Stimulated activated CD8-positive, alpha-beta memory T cell treated with anti-CD3 and anti-CD28 coated beads, Interleukin-15, amount 100 ng/mL, for 48 hours (primary cell): ENCODE measurements at regions not wholly inside any gene's neighbourhood (a gene's known extent, or its start where the extent isn't known, plus 50 kb on each side); places are given as distances from the start of the nearest gene placed in this dataset.

Experiments used
- DNase-seq, 2 donors: peaks; one replicate each; pipeline ENCODE4 v3.0.0-alpha.2; 2020; ENCODE audit warnings: low read depth in 2 of 2

DNA sequence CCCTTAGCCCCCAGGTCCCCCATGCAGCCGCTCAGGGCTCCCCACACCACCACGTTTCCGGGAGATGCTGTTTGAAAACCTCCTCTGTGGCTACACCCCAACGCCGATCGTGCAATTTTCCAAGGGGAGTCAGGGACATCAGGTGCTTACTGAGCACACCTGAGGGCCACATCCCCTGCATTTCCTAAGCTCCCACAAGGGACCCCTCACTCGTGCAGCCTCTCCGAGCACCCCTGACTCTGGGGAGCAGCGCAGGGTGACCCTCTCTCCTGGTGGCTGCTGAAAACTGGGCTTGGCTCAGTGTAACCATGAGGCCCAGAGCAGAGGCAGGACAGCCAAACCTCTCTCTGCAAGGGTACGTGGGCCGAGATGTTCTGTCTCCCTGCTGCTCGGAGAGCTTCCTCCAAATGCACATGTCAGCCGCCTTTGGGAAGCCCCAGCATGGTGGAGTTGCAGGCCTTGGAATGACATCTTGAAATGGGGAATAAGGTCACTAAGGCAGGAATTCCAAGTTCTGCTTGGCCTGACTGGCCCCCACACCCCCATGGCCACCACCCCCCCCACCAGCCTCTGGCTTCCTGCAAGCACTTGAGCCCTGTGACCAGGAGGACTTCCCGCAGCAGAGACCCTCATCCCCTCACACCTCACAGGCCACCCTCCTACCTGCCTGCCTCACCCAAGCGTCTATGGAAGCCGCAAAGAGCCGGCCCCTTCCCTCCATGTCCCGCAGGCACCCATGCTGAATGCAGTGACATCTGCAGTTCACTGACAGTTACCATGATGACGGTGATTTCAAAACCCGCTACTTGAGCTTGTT, 257.4 kb downstream of the BRD1 start:
- DNase-seq = no peak

DNA sequence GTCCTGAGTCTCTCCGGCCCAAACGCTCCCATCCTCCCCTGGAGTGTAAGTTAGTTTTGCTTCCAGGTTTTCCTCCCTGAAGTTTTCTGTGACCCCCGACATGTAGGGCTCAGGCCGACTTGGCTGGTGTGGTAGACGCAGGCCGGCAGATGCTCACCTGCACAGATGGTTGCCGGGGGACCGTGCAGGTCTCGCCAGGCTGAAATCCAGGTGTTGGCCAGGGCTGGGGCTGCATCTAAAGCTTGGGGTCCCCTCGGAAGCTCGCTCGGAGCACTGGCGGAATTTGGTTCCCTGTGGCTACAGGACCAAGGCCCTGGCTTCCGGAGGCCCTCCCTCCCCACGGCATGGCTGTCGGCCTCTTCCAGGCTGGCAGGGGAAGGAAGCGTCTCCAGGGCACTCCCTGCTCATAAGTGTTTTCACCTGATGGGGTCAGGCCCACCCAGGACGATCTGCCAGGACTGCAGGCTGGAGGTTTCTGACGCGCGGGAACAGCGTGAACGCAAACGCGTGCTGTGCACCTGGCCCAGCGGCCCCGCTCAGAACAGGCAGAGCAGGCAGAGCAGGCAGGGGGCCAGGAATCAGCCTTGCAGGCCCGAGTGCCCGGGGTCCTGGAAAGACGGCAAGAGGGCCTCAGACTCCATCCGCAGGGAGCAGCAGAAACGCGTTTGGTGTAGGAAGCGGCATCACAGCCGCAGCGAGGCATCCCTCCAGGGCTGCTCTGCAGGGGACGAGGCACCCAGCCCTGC, 258.2 kb downstream of the BRD1 start:
- DNase-seq = no peak

DNA sequence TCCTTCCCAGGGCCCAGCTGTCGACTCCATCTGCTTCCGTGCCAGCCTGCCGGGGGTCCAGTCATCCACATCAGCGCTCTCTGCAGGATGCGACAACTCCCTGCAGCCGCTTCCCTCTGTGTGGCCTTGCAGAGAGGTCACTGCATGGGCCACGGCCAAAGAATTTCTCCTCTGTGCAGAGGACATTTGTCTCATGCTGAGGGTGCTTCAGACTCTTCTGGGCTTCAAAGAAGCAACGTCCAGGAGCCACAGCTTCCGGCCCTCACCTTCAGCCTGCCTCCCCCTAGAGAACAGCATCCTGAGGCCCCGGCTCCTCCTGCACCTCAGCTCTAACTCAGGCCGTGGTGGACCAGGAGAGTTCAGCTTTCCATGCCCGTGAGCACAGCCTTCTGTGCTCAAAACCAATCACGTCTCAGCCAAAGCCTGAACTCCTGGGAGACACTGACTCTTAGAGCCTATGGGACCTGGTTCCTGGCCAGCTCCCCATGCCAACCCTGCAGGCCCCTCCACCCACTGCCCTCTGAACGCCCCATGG, 258.9 kb downstream of the BRD1 start:
- no peak for DNase-seq

DNA sequence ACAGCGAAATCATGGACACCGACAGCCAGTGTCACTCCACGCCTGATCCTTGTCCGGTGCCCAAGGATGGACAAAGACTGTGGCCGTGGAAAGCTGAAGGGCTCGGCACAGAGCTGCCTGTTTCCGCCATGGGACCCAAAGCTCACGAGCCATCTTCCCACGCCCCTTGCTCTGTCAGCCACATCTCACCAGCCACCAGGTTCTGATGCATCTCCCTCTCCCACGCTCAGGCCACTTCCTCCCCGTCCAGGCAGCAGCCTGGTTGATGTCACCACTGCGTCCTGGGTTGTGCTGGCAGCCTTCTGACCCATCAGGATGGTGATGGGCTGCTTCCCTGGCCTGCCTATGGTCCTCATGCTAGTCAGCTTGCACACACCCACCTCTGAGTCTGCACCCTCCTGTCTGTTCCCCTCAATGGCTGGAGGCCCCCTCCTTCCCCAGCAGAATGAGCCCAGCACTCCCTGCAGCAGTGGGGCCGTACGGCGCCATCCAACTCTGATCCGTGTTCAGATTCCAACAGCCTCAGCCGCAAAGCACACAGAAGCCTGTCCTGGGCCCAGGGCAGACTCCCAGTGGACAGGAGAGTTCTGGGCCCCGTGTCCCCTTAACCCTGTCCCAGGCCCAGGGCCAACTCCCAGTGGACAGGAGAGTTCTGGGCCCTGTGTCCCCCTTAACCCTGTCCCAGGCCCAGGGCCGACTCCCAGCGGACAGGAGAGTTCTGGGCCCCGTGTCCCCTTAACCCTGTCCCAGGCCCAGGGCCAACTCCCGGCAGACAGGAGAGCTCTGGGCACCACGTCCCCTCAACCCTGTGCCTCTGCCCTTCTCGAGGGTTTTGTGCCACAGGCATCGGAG, 259.5 kb downstream of the BRD1 start:
- no peak for DNase-seq

DNA sequence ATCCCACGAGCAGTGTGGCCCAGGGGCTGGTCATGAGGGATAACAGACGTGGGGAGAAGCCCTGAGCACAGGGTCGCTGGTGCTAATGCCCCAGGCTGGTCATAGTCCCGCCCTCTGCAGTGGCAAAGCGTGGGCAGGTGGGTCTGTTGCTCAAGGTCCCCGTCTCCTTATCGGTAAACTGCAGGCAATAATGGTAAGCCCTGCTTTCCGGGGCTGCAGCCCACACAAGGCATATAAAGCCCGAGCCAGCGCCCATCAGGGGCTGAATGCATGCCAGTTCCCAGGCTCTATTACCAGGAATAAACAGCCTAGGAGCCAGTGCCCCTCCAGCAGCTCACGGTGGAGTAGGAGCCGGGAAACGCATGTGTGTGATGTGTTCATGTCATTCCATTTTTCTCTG, 261.0 kb downstream of the BRD1 start:
- DNase-seq = no peak

DNA sequence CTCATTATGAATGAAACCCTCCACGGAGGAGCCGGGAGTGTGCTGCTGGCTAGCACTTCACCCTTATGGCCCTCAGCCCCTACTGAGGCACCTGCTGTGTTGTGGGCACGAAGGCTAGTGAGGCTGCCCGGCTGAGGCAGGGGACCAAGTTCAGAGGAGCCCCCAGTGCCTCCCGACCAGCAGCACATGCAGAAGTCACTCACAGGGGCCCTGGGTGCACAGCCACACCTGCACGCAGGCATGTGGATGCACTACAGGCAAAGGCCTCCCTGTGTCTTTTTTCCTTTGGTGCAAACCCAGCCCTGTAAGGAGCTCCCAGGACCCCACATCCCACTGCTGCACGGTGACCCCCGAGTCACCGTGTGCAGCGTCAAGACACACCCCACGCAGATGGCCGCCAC, 261.5 kb downstream of the BRD1 start:
- no peak for DNase-seq

DNA sequence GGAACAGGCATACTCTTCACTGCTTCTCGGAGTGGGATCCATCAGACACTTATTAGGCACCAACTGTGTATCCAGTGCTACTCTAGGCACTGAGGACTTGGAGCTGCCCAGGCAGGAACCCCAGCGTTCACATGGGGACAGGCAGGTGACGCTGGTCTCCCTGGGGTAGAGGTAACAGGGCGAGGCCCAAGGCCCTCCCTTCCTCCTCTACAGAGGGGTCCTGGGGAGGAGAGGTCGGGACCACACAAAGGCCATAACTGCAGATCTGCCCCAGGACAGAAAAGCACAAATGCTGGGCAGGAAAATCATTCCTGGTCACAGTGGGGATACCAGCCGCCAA, 262.2 kb downstream of the BRD1 start:
- DNase-seq = no peak

DNA sequence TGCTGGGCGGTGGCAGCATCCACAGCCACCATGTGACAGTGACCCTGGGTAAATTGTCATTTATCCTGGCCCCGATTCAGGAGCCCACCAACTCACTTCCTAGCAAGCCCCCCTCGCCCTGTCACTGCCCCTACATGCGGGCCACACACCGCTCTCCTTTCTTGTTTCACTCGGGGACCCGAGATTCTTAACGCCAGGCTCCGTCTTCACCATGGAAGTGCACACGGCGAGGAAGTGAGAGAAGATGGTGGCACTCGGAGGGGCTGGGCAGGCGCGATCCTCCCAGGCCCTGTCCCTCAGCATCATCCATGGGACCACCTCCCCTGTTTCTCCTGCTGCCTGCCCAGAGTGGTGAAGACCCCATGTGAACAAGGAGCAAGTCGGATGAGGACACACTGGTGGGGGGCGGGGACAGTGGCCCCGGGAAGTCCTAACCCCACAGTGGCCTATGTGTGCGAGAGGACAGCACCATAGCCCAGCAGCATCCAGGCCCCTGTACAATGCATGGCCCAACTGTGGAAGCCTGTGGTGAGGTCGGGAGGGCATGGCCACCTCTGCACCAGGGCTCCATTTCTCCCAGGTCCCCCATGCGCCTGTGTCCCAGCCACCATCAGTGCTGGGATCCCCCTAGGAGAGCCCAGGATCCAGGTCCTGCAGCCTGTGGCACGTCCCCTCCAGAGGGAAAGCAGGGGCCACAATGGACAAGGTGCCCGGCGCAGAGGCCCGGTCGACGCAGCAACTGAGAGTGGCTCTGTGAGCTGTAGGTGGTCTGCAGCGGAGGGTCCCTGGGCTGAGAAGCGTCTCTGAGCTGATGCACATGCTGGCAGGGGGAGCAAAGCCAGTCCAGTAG, 262.8 kb downstream of the BRD1 start:
- DNase-seq = no peak

DNA sequence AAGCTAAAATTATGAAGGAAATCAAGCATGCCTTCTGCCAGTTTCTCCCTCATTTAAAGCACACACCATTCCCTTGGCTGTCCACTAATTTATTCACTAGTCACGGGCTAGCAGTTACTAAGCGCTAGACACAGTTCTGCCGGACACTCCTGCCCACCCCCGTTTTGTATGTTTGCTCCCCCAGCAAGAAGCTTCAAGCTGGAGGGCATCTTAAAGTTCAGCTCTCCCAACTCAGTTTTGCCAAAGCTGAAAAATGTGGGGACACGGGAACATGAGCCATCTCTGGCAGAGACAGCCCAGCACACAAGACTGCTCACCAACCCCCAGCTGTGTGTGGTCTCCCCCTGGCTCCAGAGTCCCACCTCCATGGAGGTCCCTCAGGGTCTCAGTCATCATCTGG, 263.6 kb downstream of the BRD1 start:
- no peak for DNase-seq

DNA sequence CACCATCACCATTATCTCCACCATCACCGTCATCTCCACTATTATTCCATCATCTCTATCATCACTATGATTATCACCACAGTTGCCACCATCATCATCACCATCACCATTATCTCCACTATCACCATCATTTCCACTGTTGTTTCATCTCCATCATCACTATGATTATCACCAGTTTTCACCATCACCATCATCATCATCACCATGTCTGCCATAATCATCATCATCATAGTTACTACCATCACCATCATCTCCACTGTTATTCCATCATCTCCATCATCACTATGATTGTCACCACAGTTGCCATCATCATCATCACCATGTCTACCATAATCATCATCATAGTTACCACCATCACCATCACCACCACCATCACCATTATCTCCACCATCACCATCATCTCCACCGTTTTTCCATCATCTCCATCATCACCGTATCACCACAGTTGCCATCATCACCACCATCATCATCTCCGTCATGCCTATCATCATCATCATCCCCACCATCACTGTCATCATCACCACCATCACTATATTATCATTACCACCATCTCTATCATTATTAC, 264.9 kb downstream of the BRD1 start:
- no peak for DNase-seq

DNA sequence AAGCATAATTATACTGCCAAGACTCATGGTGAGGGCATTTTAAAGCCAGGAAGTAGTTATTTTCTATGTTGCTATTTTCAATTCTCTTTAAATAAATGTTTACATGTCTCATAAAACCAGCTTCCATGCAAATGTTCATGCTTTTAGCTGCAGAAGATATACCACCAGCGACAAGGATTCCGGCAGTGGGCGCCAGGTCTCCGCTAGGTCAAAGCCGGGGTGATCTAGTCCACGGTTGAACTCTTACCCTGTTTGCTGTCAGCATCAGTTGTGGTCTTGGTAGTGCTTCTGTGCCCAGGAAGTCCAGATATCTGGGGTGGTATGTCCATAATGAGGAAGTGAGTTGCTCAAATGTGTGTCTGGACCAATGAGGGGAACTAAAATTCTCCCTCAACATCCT, 265.7 kb downstream of the BRD1 start:
- no peak for DNase-seq

DNA sequence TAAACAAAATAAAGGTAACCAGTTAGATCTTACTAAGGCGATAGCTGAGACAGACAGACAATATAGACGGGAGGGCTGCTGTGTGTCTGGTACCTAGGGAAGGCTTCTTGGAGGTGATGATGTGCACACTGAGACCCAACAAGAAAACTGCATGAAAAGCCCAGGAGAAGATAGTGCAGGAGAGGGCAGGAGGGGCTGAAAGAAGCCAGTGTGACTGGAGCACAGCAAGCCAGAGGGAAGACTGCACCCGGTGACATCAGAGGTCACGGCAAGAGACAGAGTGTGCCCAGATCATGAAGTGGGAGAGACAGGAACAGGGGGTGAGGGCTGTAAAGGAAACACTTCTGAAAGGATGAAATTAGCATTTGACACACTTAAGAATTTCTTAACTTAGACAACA, 266.3 kb downstream of the BRD1 start:
- DNase-seq = no peak

DNA sequence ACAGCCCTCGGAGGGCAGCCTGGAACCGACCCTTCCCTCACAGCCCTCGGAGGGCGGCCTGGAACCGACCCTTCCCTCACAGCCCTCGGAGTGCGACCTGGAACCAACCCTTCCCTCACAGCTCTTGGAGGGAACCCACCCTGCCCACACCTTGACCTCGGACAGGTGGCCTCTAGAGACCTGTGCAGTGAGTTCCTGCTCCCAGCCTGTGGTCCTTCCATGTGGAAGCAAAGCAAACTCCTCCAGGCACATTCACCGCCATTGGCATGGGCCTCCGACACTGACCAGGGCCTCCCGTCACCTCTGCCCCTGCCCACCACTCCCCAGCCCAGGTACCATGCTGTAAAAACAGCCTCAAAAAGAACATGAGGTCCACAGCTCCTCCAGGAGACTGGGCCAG, 272.1 kb downstream of the BRD1 start:
- DNase-seq = no peak

DNA sequence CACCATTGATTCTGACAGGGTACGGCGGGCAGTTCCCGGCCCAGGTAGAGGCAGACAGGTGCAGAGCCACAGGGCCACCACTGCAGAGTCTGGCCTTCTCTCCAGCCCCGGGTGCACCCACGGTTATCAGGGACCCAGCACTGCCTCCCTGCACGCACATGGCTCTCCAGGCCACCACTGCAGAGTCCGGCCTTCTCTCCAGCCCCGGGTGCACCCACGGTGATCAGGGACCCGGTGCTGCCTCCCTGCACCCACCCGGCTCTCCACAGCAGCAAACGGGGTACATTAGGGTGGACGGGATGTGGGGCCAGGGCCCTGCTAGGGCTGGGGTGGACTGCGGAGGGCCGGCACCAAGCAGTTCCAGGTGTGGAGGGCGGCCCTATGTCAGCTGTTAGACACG, 272.9 kb downstream of the BRD1 start:
- DNase-seq = no peak

DNA sequence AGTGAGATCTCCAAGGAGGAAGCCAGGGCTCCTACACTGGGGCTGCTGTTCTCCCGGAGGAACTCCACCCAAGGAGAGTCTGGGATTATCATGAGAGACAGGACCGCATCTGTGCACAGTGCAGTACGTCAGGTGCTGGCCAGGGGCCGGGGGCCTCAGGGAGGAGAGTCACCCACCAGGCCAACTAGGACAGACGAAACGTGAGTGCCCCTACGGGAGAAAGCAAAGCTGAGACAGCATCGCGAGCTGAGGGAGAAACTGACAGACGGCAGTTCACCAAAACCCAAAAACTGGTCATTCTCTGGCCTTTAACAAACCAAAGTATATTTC, 273.4 kb downstream of the BRD1 start:
- no peak for DNase-seq

DNA sequence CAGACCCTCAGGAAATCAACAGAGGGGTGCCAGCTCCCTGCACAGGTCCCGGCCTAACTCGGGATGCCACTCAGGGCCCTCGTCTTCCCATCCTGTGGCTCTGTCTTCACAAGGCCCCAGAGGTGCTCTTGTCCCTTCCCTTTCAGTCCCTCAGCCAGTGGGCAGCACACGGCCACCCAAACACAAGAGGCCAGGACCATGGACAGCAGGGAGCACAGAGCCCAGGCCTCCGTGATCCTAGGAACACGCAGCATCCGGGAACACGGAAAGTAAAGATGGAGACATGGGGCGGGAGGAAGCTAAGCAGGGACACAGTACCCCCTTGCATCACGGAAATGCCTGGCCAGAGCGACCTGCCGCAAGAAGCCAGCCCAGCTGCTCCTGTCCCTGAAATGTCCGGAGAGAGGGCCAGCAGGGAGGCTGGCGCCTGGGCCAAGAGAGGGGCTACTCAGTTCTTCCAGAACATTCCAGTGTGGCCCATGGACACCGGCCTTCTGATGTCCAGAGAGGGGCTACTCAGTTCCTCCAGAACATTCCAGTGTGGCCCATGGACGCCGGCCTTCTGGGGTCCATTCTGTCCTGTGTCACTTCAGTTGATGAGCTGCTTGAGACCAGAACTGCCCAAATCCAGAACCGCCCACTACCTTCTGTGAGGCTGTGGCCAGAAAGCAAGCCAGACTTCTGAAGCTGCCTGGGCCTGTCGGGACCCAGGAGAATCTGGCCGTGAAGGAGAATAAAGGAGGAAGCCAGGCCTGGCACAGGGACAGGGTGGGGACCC, 274.0 kb downstream of the BRD1 start:
- DNase-seq = no peak

DNA sequence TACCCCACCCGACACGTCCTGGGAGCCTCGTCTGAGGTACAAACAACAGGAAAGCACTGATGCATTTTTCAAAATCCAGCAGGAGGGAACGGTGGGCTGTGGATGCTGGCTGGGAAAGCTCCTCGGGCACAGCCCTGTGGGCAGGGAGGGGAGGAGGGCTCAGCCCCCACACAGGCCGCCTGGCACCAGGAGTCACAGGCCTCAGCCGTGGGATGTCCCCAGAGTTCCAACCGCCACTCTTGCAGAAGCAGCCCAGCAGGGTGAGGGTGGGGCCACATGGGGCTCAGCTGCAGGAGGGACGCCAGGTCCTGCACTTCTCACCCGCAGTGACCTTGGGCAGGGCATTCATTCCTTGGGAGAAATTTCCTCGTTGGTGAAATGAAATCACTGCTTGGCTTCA, 274.6 kb downstream of the BRD1 start:
- no peak for DNase-seq

DNA sequence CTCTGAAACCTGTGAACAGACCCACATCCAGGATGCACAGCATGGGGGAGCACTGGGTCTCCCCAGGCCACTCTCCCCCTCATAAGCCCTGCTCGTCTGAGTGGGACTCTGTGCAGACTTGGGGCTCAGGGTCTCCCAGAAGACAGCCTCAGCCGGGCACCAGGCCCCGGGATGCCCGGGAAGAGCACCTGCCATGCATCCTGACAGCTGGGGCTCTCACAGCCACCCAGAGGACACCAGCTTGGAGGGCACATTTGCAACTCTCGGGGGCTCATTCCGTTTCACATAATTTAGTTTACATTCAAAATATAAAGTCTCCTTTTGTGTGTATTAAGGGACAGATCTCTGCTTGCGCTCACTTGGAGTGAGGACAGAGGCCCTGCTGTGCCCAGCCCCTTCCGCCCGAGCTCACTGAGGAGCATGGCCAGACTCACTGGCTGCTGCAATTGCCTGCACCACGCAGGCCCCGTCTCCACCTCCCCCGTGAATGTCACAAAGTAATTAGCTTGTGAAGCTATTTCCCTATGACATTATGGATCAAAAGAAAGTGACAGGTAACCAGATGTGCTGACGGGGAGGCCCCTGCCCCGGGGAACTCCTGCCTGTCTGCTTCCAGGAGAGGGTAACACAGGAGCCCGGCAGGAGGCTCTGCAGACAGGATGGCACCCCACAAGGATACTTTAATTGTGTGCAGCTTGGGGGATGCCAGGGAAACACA, 275.6 kb downstream of the BRD1 start:
- DNase-seq = no peak

DNA sequence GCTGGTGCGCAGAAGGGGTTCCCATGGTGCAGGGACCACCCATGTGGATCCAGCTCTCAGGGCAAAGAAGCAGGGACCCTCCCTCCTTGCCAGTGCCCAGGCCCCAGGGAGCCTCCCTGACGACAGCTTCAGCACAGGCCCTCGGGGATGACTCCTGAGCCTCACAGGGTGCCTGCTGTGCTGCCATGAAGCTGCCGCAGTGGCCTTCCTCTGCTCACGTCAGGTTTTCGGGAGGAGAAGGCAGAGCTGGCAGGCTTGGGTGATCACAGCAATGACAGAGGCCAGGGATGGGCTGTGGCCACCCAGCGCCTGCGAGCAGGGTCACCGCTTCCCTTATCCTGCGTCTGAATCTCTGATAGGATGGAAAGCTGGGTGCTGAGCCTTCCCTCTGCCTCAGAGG, 276.2 kb downstream of the BRD1 start:
- DNase-seq = no peak
